SU-DHL-6 (cell line): ENCODE measurements at regions not wholly inside any gene's neighbourhood (a gene's known extent, or its start where the extent isn't known, plus 50 kb on each side); places are given as distances from the start of the nearest gene placed in this dataset.

Experiments used
- H2AFZ ChIP-seq: fragments of 200-600 bp; sonication (generic); 2 replicates; pipeline ENCODE4 v1.6.1; 2014; ENCODE audit warnings: low read depth, mild to moderate bottlenecking, moderate library complexity, mixed read lengths, antibody characterized with exemption, low read length; ENCODE audit not compliant: severe bottlenecking
- H3F3A ChIP-seq: fragments of 200-600 bp; shearing (Covaris generic); 2 replicates; pipeline ENCODE4 v1.6.0; 2016; ENCODE audit warnings: antibody characterized with exemption, mild to moderate bottlenecking; ENCODE audit not compliant: insufficient read depth
- H3K27ac ChIP-seq: fragments of 200-600 bp; sonication (generic); 2 replicates; pipeline ENCODE4 v1.5.1; 2016; ENCODE audit warnings: low read depth, mild to moderate bottlenecking, low read length, moderate library complexity, mixed read lengths
- H3K27me3 ChIP-seq: fragments of 200-600 bp; sonication (generic), shearing (Covaris generic); 2 replicates; pipeline ENCODE4 v1.6.0; 2014; ENCODE audit warnings: mild to moderate bottlenecking, low read length
- H3K36me3 ChIP-seq: fragments of 200-600 bp; sonication (generic); 2 replicates; pipeline ENCODE4 v1.6.1; 2014; ENCODE audit warnings: mild to moderate bottlenecking, low read length, mixed read lengths
- H3K4me2 ChIP-seq: fragments of 300-600, 200-600 bp; shearing (Covaris generic), sonication (generic); 2 replicates; pipeline ENCODE4 v1.6.0; 2014; ENCODE audit warnings: low read length, low read depth, mild to moderate bottlenecking; ENCODE audit not compliant: poor library complexity, severe bottlenecking
- H3K4me3 ChIP-seq: fragments of 200-600 bp; sonication (generic); 2 replicates; pipeline ENCODE4 v1.5.1; 2014; ENCODE audit warnings: antibody characterized with exemption, low read length, mild to moderate bottlenecking, mixed read lengths; ENCODE audit not compliant: insufficient read depth, poor library complexity, severe bottlenecking
- H3K79me2 ChIP-seq: fragments of 200-600 bp; sonication (generic); 2 replicates; pipeline ENCODE4 v1.6.1; 2014; ENCODE audit warnings: mild to moderate bottlenecking, low read length, moderate library complexity; ENCODE audit not compliant: insufficient read depth
- H3K9ac ChIP-seq: fragments of 200-600 bp; sonication (generic); 2 replicates; pipeline ENCODE4 v1.7.0; 2014; ENCODE audit warnings: mild to moderate bottlenecking, low read length
- H3K9me2 ChIP-seq: fragments of 200-600 bp; sonication (generic); replicated peaks from 2 replicates; pipeline ENCODE4 v1.6.1; 2014; ENCODE audit warnings: low read length; ENCODE audit not compliant: insufficient read depth
- H3K9me3 ChIP-seq: fragments of 200-600 bp; sonication (generic); 2 replicates; pipeline ENCODE4 v1.6.1; 2014; ENCODE audit warnings: low read length, mixed read lengths; ENCODE audit not compliant: insufficient read depth
- H4K20me1 ChIP-seq: fragments of 200-600 bp; sonication (generic); 2 replicates; pipeline ENCODE4 v1.6.1; 2014; ENCODE audit warnings: low read depth, mild to moderate bottlenecking, antibody characterized with exemption, low read length, moderate library complexity, mixed read lengths
- CTCF ChIP-seq: fragments of 200-600 bp; sonication (generic); IDR thresholded peaks from one replicate; pipeline ENCODE4 v1.5.1; 2017; ENCODE audit warnings: antibody characterized with exemption, mild to moderate bottlenecking, low read length, moderate library complexity; ENCODE audit not compliant: insufficient read depth, poor library complexity, severe bottlenecking
- EZH2phosphoT487 ChIP-seq: fragments of 200-600 bp; sonication (generic), shearing (Covaris generic); conservative IDR thresholded peaks from 2 replicates; pipeline ENCODE4 v1.6.1; 2018; ENCODE audit warnings: mild to moderate bottlenecking, antibody characterized with exemption, low read length, moderate library complexity, mixed read lengths

- H3K79me2 ChIP-seq: no peaks in the 10 kb centered on the region
- no peaks in the 10 kb centered on the region for H3K27me3 ChIP-seq
- H3K9me3 ChIP-seq: no peaks in the 10 kb centered on the region
- no peaks in the 10 kb centered on the region for H4K20me1 ChIP-seq
- H3K9me2 ChIP-seq: no peaks in the 10 kb centered on the region
- H3K9ac ChIP-seq: no peak overlapping the region
- H3K27ac ChIP-seq: no peak overlapping the region
- no peak for TF ChIP-seq EZH2phosphoT487
- TF ChIP-seq CTCF: no peak
- H2AFZ ChIP-seq: no peak overlapping the region
- H3K4me3 ChIP-seq: no peak overlapping the region
- no peaks in the 10 kb centered on the region for H3K36me3 ChIP-seq
- H3F3A ChIP-seq: no peaks in the 10 kb centered on the region
- no peak overlapping the region for H3K4me2 ChIP-seq
These were observed 221.4 kb upstream of the CPHXL start for GRCh38 chr16:75947626-75948239.

- no peak for TF ChIP-seq EZH2phosphoT487
- no peak for TF ChIP-seq CTCF
- Histone ChIP-seq H3K36me3 (no peaks in the 10 kb centered on the region), H3K79me2 (no peaks in the 10 kb centered on the region)
These were observed 222.2 kb upstream of the CPHXL start for GRCh38 chr16:75948441-75948840.

GRCh38 chr16:75948886-75949285, 222.6 kb upstream of the CPHXL start:
- no peak overlapping the region for H3K4me3 ChIP-seq

More at GRCh38 chr16:75948441-75948840, 222.2 kb upstream of the CPHXL start:
- Histone ChIP-seq H2AFZ (no peak overlapping the region), H3K27me3 (no peaks in the 10 kb centered on the region), H4K20me1 (no peaks in the 10 kb centered on the region), H3F3A (no peaks in the 10 kb centered on the region), H3K4me3 (no peak overlapping the region), H3K9ac (no peak overlapping the region), H3K27ac (no peak overlapping the region), H3K9me2 (no peaks in the 10 kb centered on the region), H3K9me3 (no peaks in the 10 kb centered on the region), H3K4me2 (no peak overlapping the region)

More at GRCh38 chr16:75948886-75949285, 222.6 kb upstream of the CPHXL start:
- TF ChIP-seq CTCF: no peak
- no peak for TF ChIP-seq EZH2phosphoT487
- Histone ChIP-seq H3K27me3 (no peaks in the 10 kb centered on the region), H3K9me2 (no peaks in the 10 kb centered on the region), H4K20me1 (no peaks in the 10 kb centered on the region), H3K36me3 (no peaks in the 10 kb centered on the region), H3F3A (no peaks in the 10 kb centered on the region), H3K9me3 (no peaks in the 10 kb centered on the region), H3K9ac (no peak overlapping the region), H3K79me2 (no peaks in the 10 kb centered on the region), H2AFZ (no peak overlapping the region), H3K27ac (no peak overlapping the region), H3K4me2 (no peak overlapping the region)
